ENCODE measurements at regions not wholly inside any gene's neighbourhood (a gene's known extent, or its start where the extent isn't known, plus 50 kb on each side); places are given as distances from the start of the nearest gene placed in this dataset.
A peak's percentile ranks its signal among the peaks of the same experiment; 100 is the strongest.

- no peak for DNase-seq (ENCODE audit: extremely low spot score)
- ChIA-PET POLR2A (no interaction called here), CTCF (no interaction called here)
- no peak for TF ChIP-seq PKNOX1 (IDR thresholded peaks at IDR 0.05)
- no peak for TF ChIP-seq ELF4 (IDR thresholded peaks at IDR 0.05)
- TF ChIP-seq SP1 (IDR thresholded peaks at IDR 0.05): no peak
- TF ChIP-seq HDGF (IDR thresholded peaks at IDR 0.05; ENCODE audit: borderline replicate concordance): no peak
- TF ChIP-seq ZNF384 (IDR thresholded peaks at IDR 0.05): no peak
- TF ChIP-seq BHLHE40 (IDR thresholded peaks at IDR 0.05; ENCODE audit: borderline replicate concordance): no peak
- TF ChIP-seq ARNT (IDR thresholded peaks at IDR 0.05): no peak
- TF ChIP-seq FOXK2 (IDR thresholded peaks at IDR 0.05): no peak
- TF ChIP-seq NFRKB (IDR thresholded peaks at IDR 0.05): no peak
- no peak for TF ChIP-seq TARDBP (IDR thresholded peaks at IDR 0.05)
- no peak for TF ChIP-seq LEF1 (IDR thresholded peaks at IDR 0.05; ENCODE audit: borderline replicate concordance)
- TF ChIP-seq FOXA1 (IDR thresholded peaks at IDR 0.05): no peak
- no peak for TF ChIP-seq L3MBTL2 (conservative IDR thresholded peaks at IDR 0.05)
- TF ChIP-seq FOXM1 (IDR thresholded peaks at IDR 0.05; ENCODE audit: borderline replicate concordance): no peak
- no peak for TF ChIP-seq CTBP1 (IDR thresholded peaks at IDR 0.05; ENCODE audit: borderline replicate concordance)
- no peak for TF ChIP-seq SUZ12 (IDR thresholded peaks at IDR 0.05)
These were observed 471.5 kb downstream of the SPRY1 start for GRCh38 chr4:123867910-123868587.

- ChIA-PET POLR2A (no interaction called here), CTCF (interaction anchor here (0.6 kb wide), 1 partner anchor 302 kb away, joined by 3 read pairs; no protein-coding TSS in a partner anchor)
- TF ChIP-seq BHLHE40 (IDR thresholded peaks at IDR 0.05; ENCODE audit: borderline replicate concordance) (no peak), PKNOX1 (IDR thresholded peaks at IDR 0.05) (peak; percentile 91)
- DNase-seq (ENCODE audit: extremely low spot score): no peak
These were observed 473.0 kb downstream of the SPRY1 start for GRCh38 chr4:123869286-123870215.

- CTCF ChIA-PET: interaction anchor here (0.6 kb wide), 1 partner anchor 302 kb away, joined by 3 read pairs; no protein-coding TSS in a partner anchor
- POLR2A ChIA-PET: no interaction called here
- TF ChIP-seq HDGF (IDR thresholded peaks at IDR 0.05; ENCODE audit: borderline replicate concordance): no peak
- TF ChIP-seq L3MBTL2 (conservative IDR thresholded peaks at IDR 0.05): no peak
- TF ChIP-seq BHLHE40 (IDR thresholded peaks at IDR 0.05; ENCODE audit: borderline replicate concordance): no peak
- no peak for TF ChIP-seq LEF1 (IDR thresholded peaks at IDR 0.05; ENCODE audit: borderline replicate concordance)
- TF ChIP-seq FOXA1 (IDR thresholded peaks at IDR 0.05): no peak
- no peak for TF ChIP-seq SP1 (IDR thresholded peaks at IDR 0.05)
- no peak for TF ChIP-seq ELF4 (IDR thresholded peaks at IDR 0.05)
- no peak for TF ChIP-seq NFRKB (IDR thresholded peaks at IDR 0.05)
- no peak for TF ChIP-seq ARNT (IDR thresholded peaks at IDR 0.05)
- TF ChIP-seq CTBP1 (IDR thresholded peaks at IDR 0.05; ENCODE audit: borderline replicate concordance): no peak
- TF ChIP-seq FOXK2 (IDR thresholded peaks at IDR 0.05): no peak
- TF ChIP-seq PKNOX1 (IDR thresholded peaks at IDR 0.05): no peak
- no peak for TF ChIP-seq ZNF384 (IDR thresholded peaks at IDR 0.05)
- TF ChIP-seq FOXM1 (IDR thresholded peaks at IDR 0.05; ENCODE audit: borderline replicate concordance): no peak
- no peak for TF ChIP-seq TARDBP (IDR thresholded peaks at IDR 0.05)
- TF ChIP-seq SUZ12 (IDR thresholded peaks at IDR 0.05): no peak
- DNase-seq (ENCODE audit: extremely low spot score): no peak
These were observed 473.8 kb downstream of the SPRY1 start for GRCh38 chr4:123870216-123870876.

- ChIA-PET CTCF (no interaction called here), POLR2A (no interaction called here)
- TF ChIP-seq L3MBTL2 (conservative IDR thresholded peaks at IDR 0.05) (no peak), FOXM1 (IDR thresholded peaks at IDR 0.05; ENCODE audit: borderline replicate concordance) (no peak), LEF1 (IDR thresholded peaks at IDR 0.05; ENCODE audit: borderline replicate concordance) (no peak), PKNOX1 (IDR thresholded peaks at IDR 0.05) (no peak), CTBP1 (IDR thresholded peaks at IDR 0.05; ENCODE audit: borderline replicate concordance) (no peak), NFRKB (IDR thresholded peaks at IDR 0.05) (no peak), SUZ12 (IDR thresholded peaks at IDR 0.05) (no peak), FOXA1 (IDR thresholded peaks at IDR 0.05) (no peak), TARDBP (IDR thresholded peaks at IDR 0.05) (no peak), SP1 (IDR thresholded peaks at IDR 0.05) (no peak), ZNF384 (IDR thresholded peaks at IDR 0.05) (no peak), ARNT (IDR thresholded peaks at IDR 0.05) (no peak), ELF4 (IDR thresholded peaks at IDR 0.05) (no peak), FOXK2 (IDR thresholded peaks at IDR 0.05) (no peak), HDGF (IDR thresholded peaks at IDR 0.05; ENCODE audit: borderline replicate concordance) (no peak)
- DNase-seq (ENCODE audit: extremely low spot score): no peak
These were observed 474.7 kb downstream of the SPRY1 start for GRCh38 chr4:123871341-123871740.

- no peak for DNase-seq (ENCODE audit: extremely low spot score)
- TF ChIP-seq TARDBP (IDR thresholded peaks at IDR 0.05) (no peak), L3MBTL2 (conservative IDR thresholded peaks at IDR 0.05) (no peak), SUZ12 (IDR thresholded peaks at IDR 0.05) (no peak), CTBP1 (IDR thresholded peaks at IDR 0.05; ENCODE audit: borderline replicate concordance) (no peak), FOXA1 (IDR thresholded peaks at IDR 0.05) (no peak)
- POLR2A ChIA-PET: no interaction called here
- CTCF ChIA-PET: no interaction called here
These were observed 477.5 kb downstream of the SPRY1 start for GRCh38 chr4:123874063-123874462.
